ENCODE measurements at regions not wholly inside any gene's neighbourhood (a gene's known extent, or its start where the extent isn't known, plus 50 kb on each side); places are given as distances from the start of the nearest gene placed in this dataset.
A peak's percentile ranks its signal among the peaks of the same experiment; 100 is the strongest.

GRCh38 chr6:71392276-71392675 lies 103.7 kb downstream of the OGFRL1 start:
- DNase-seq (no peak), ATAC-seq (no peak)
- no peak overlapping the region for H3K4me3 ChIP-seq
- H3K4me1 ChIP-seq = peaks cover 59% of the 10 kb centered on the region
- H3K27me3 ChIP-seq = no peaks in the 10 kb centered on the region
- H3K36me3 ChIP-seq = peaks cover 6% of the 10 kb centered on the region
- H3K27ac ChIP-seq = peak overlapping the region; percentile 53
- H3K9me3 ChIP-seq = no peaks in the 10 kb centered on the region
- no peak for TF ChIP-seq CTCF (IDR thresholded peaks at IDR 0.05)
- intact Hi-C loops (cut with DNase I) = no loop called here

- Histone ChIP-seq H3K4me3 (no peak overlapping the region), H3K9me3 (no peaks in the 10 kb centered on the region), H3K27ac (peak overlapping the region; percentile 53), H3K4me1 (peaks cover 47% of the 10 kb centered on the region), H3K27me3 (no peaks in the 10 kb centered on the region), H3K36me3 (peaks cover 15% of the 10 kb centered on the region)
- intact Hi-C loops (cut with DNase I) = no loop called here
- peak; percentile 76 for ATAC-seq
- DNase-seq = no peak
- no peak for TF ChIP-seq CTCF (IDR thresholded peaks at IDR 0.05)
These were observed 104.9 kb downstream of the OGFRL1 start for GRCh38 chr6:71393471-71393870.

- H3K4me3 ChIP-seq = no peak overlapping the region
- peak overlapping the region; percentile 53 for H3K27ac ChIP-seq
- H3K27me3 ChIP-seq = no peaks in the 10 kb centered on the region
- ATAC-seq = peak; percentile 45
- peaks cover 41% of the 10 kb centered on the region for H3K4me1 ChIP-seq
- TF ChIP-seq CTCF (IDR thresholded peaks at IDR 0.05) = no peak
- peaks cover 15% of the 10 kb centered on the region for H3K36me3 ChIP-seq
- intact Hi-C loops (cut with DNase I) = no loop called here
- no peaks in the 10 kb centered on the region for H3K9me3 ChIP-seq
- no peak for DNase-seq
These were observed 105.4 kb downstream of the OGFRL1 start for GRCh38 chr6:71393981-71394432.

- H3K4me3 ChIP-seq = no peak overlapping the region
- peaks cover 15% of the 10 kb centered on the region for H3K36me3 ChIP-seq
- no peaks in the 10 kb centered on the region for H3K27me3 ChIP-seq
- H3K4me1 ChIP-seq = peaks cover 35% of the 10 kb centered on the region
- intact Hi-C loops (cut with DNase I) = no loop called here
- H3K27ac ChIP-seq = peak overlapping the region; percentile 53
- H3K9me3 ChIP-seq = no peaks in the 10 kb centered on the region
- ATAC-seq (no peak), DNase-seq (no peak)
- TF ChIP-seq CTCF (IDR thresholded peaks at IDR 0.05) = no peak
These were observed 106.3 kb downstream of the OGFRL1 start for GRCh38 chr6:71394926-71395325.

- intact Hi-C loops (cut with DNase I) = no loop called here
- Histone ChIP-seq H3K4me3 (no peak overlapping the region), H3K27me3 (no peaks in the 10 kb centered on the region), H3K36me3 (peaks cover 15% of the 10 kb centered on the region), H3K4me1 (peaks cover 35% of the 10 kb centered on the region), H3K9me3 (no peaks in the 10 kb centered on the region), H3K27ac (peak overlapping the region; percentile 53)
- peak; percentile 62 for ATAC-seq
- DNase-seq = no peak
- TF ChIP-seq CTCF (IDR thresholded peaks at IDR 0.05) = no peak
These were observed 107.3 kb downstream of the OGFRL1 start for GRCh38 chr6:71395731-71396409.

All from upper lobe of right lung (tissue), 1 donor.